ENCODE measurements at regions not wholly inside any gene's neighbourhood (a gene's known extent, or its start where the extent isn't known, plus 50 kb on each side); places are given as distances from the start of the nearest gene placed in this dataset.

GRCh38 chr22:25405841-25406509 is 158.5 kb upstream of the GRK3 start:
- TF ChIP-seq CTCF (IDR thresholded peaks at IDR 0.05) (no peak), POLR2A (IDR thresholded peaks at IDR 0.05) (no peak), EP300 (IDR thresholded peaks at IDR 0.05) (no peak), POLR2AphosphoS5 (IDR thresholded peaks at IDR 0.05) (no peak)

Data from gastroesophageal sphincter (tissue), 3 donors.